SK-N-SH (cell line): ENCODE measurements at regions not wholly inside any gene's neighbourhood (a gene's known extent, or its start where the extent isn't known, plus 50 kb on each side); places are given as distances from the start of the nearest gene placed in this dataset.

Experiments used
- CTCF ChIA-PET: fragments of 300-600, 350-600 bp; formaldehyde crosslinking; extraction: SDS; loops from one replicate; lab custom pipeline; 2021; lab: Yijun Ruan, JAX
- POLR2A ChIA-PET: fragments of 350-600 bp; sonication (Branson Sonifier 250); formaldehyde crosslinking; extraction: SDS; loops from one replicate; lab custom pipeline; 2020; ENCODE audit warnings: antibody characterized with exemption, inconsistent platforms; lab: Yijun Ruan, JAX
- DNase-seq: peaks from one replicate; pipeline ENCODE4 v3.0.0; 2012
- H2AFZ ChIP-seq: fragments of 200-600 bp; sonication (generic); 2 replicates; pipeline ENCODE4 v1.8.1; 2016; ENCODE audit warnings: antibody characterized with exemption, mild to moderate bottlenecking, low read depth
- H3F3A ChIP-seq: fragments of 200-600 bp; sonication (generic); replicated peaks from 2 replicates; pipeline ENCODE3; 2016; ENCODE audit warnings: antibody characterized with exemption, mild to moderate bottlenecking; ENCODE audit not compliant: insufficient read depth
- H3K27ac ChIP-seq, 2 experiments: fragments of 200-500 bp in 1 of 2; fragments of 200-600 bp in 1 of 2; sonication (Bioruptor generic) in 1 of 2; sonication (generic), shearing (Covaris generic) in 1 of 2; 2 replicates each; pipeline versions ENCODE4 v1.5.1 to v1.6.1; 2014 to 2016; ENCODE audit warnings: low read depth in 2 of 2, inconsistent platforms in 1 of 2, low read length in 1 of 2, mild to moderate bottlenecking in 1 of 2, mixed read lengths in 1 of 2
- H3K27me3 ChIP-seq: fragments of 200-600 bp; sonication (generic), shearing (Covaris generic); 2 replicates; pipeline ENCODE4 v1.6.1; 2016; ENCODE audit warnings: mixed run types; ENCODE audit not compliant: insufficient read depth
- H3K36me3 ChIP-seq, 2 experiments: fragments of 200-500 bp in 1 of 2; fragments of 200-600 bp in 1 of 2; sonication (Bioruptor generic) in 1 of 2; sonication (generic) in 1 of 2; replicated peaks in 1 of 2; 2 replicates each; pipeline versions ENCODE3 to v1.5.1; 2014 to 2016; ENCODE audit warnings: low read length in 1 of 2, mild to moderate bottlenecking in 1 of 2; ENCODE audit not compliant: insufficient read depth in 2 of 2, control insufficient read depth in 1 of 2
- H3K4me1 ChIP-seq, 2 experiments: fragments of 200-500 bp in 1 of 2; fragments of 200-600 bp in 1 of 2; sonication (Bioruptor generic) in 1 of 2; sonication (generic), shearing (Covaris generic) in 1 of 2; 2 replicates each; pipeline versions ENCODE4 v1.5.1 to v1.6.1; 2014 to 2016; ENCODE audit warnings: low read depth in 1 of 2, low read length in 1 of 2, mixed run types in 1 of 2; ENCODE audit not compliant: insufficient read depth in 2 of 2, control insufficient read depth in 1 of 2
- H3K4me2 ChIP-seq: fragments of 200-600 bp; sonication (generic), shearing (Covaris generic); 2 replicates; pipeline ENCODE4 v1.6.1; 2017; ENCODE audit warnings: mixed run types
- H3K4me3 ChIP-seq, 2 experiments: fragments of 200-500 bp in 1 of 2; fragments of 200-600 bp in 1 of 2; sonication (Bioruptor generic) in 1 of 2; sonication (generic), shearing (Covaris generic) in 1 of 2; 2 replicates each; pipeline versions ENCODE4 v1.5.1 to v1.8.1; 2014 to 2016; ENCODE audit warnings: low read depth in 2 of 2, inconsistent platforms in 1 of 2, low read length in 1 of 2, mild to moderate bottlenecking in 1 of 2, mixed read lengths in 1 of 2, moderate library complexity in 1 of 2
- H3K79me2 ChIP-seq: fragments of 200-600 bp; sonication (generic); 2 replicates; pipeline ENCODE4 v1.8.1; 2017; ENCODE audit warnings: mild to moderate bottlenecking; ENCODE audit not compliant: insufficient read depth
- H3K9ac ChIP-seq: fragments of 200-600 bp; sonication (generic); 2 replicates; pipeline ENCODE4 v1.6.1; 2017; ENCODE audit warnings: mixed run types
- H3K9me2 ChIP-seq: fragments of 200-600 bp; sonication (generic); 2 replicates; pipeline ENCODE4 v1.6.1; 2017; ENCODE audit warnings: mixed run types
- H3K9me3 ChIP-seq: fragments of 200-600 bp; sonication (generic); 2 replicates; pipeline ENCODE4 v1.6.1; 2017; ENCODE audit warnings: mixed run types, mild to moderate bottlenecking, moderate library complexity
- H4K20me1 ChIP-seq: fragments of 200-600 bp; sonication (generic); 2 replicates; pipeline ENCODE4 v1.6.1; 2017; ENCODE audit warnings: mild to moderate bottlenecking, mixed run types; ENCODE audit not compliant: insufficient read depth
- ELF1 ChIP-seq: IDR thresholded peaks from 2 replicates; pipeline ENCODE4 v1.4.0; 2012
- EP300 ChIP-seq, 2 experiments: IDR thresholded peaks; 2 replicates each; pipeline versions ENCODE4 v1.4.0 to v1.6.1; 2012; ENCODE audit warnings: borderline replicate concordance in 1 of 2, low read depth in 1 of 2, low read length in 1 of 2
- FOXJ3 ChIP-seq: sonication (generic); formaldehyde crosslinking; IDR thresholded peaks from 2 replicates; pipeline ENCODE4 v1.5.1; 2020; ENCODE audit warnings: mild to moderate bottlenecking, missing genetic modification reagents
- FOXM1 ChIP-seq: IDR thresholded peaks from 2 replicates; pipeline ENCODE4 v1.4.0; 2012; ENCODE audit warnings: low read depth, mild to moderate bottlenecking
- GABPA ChIP-seq: IDR thresholded peaks from 2 replicates; pipeline ENCODE4 v1.4.0; 2012; ENCODE audit warnings: low read depth, mild to moderate bottlenecking
- IRF3 ChIP-seq: fragments of 150-350 bp; IDR thresholded peaks from 2 replicates; pipeline ENCODE4 v1.6.1; 2016; ENCODE audit warnings: mild to moderate bottlenecking, low read depth, low read length
- JUND ChIP-seq: IDR thresholded peaks from 2 replicates; pipeline ENCODE4 v1.4.0; 2012
- MXI1 ChIP-seq: IDR thresholded peaks from 2 replicates; pipeline ENCODE4 v1.6.1; 2012; ENCODE audit warnings: mild to moderate bottlenecking, low read depth, low read length, improper control_type of control experiment
- NRF1 ChIP-seq: IDR thresholded peaks from 2 replicates; pipeline ENCODE4 v1.6.1; 2012; ENCODE audit warnings: low read depth, mild to moderate bottlenecking, low read length
- PBX3 ChIP-seq: IDR thresholded peaks from 2 replicates; pipeline ENCODE4; 2012
- RAD21 ChIP-seq: IDR thresholded peaks from 2 replicates; pipeline ENCODE4 v1.6.1; 2012; ENCODE audit warnings: mild to moderate bottlenecking, low read length
- RXRA ChIP-seq: IDR thresholded peaks from 2 replicates; pipeline ENCODE4 v1.4.0; 2012; ENCODE audit warnings: low read depth, mild to moderate bottlenecking, borderline replicate concordance
- SIN3A ChIP-seq: IDR thresholded peaks from 2 replicates; pipeline ENCODE4 v1.6.1; 2012; ENCODE audit warnings: low read depth, mild to moderate bottlenecking, low read length, moderate library complexity, borderline replicate concordance
- SMC3 ChIP-seq: IDR thresholded peaks from 2 replicates; pipeline ENCODE4 v1.6.1; 2012; ENCODE audit warnings: low read depth, low read length, improper control_type of control experiment
- TAF1 ChIP-seq: IDR thresholded peaks from 2 replicates; pipeline ENCODE4 v1.6.1; 2012; ENCODE audit warnings: low read depth, mild to moderate bottlenecking, low read length, moderate library complexity, borderline replicate concordance
- USF1 ChIP-seq: IDR thresholded peaks from 2 replicates; pipeline ENCODE4 v1.4.0; 2012; ENCODE audit warnings: low read depth, borderline replicate concordance
- YY1 ChIP-seq: IDR thresholded peaks from 2 replicates; pipeline ENCODE4 v1.4.0; 2012; ENCODE audit warnings: low read depth, mild to moderate bottlenecking
- WGBS: methylation state at CpG from one replicate; pipeline ENCODE4 v1.1.6; 2017; ENCODE audit warnings: low lambda C conversion rate; 5-methylcytosine and 5-hydroxymethylcytosine counted together

GRCh38 chr6:141017941-141018340 lies 1114.8 kb upstream of the GJE1 start:
- 12% methylated on average over 5 of the region's 5 CpGs for WGBS
- CTCF ChIA-PET: no interaction called here
- DNase-seq: no peak
- H3K4me1 ChIP-seq: no peaks in the 10 kb centered on the region
- TF ChIP-seq TAF1 (no peak), SMC3 (no peak), ELF1 (no peak), EP300 (IDR thresholded peaks at IDR 0.05; ENCODE audit: borderline replicate concordance in 1 of 2, low read depth in 1 of 2, low read length in 1 of 2) (no peak), NRF1 (no peak), JUND (no peak), FOXJ3 (no peak)
- TF ChIP-seq, all 33 proteins: peak for 0
- H3K27ac ChIP-seq: no peak overlapping the region
- no peaks in the 10 kb centered on the region for H3K79me2 ChIP-seq
- H2AFZ ChIP-seq: peak overlapping the region; percentile 71; the same call in 1 of the 2 replicates
- POLR2A ChIA-PET: no interaction called here
- no peaks in the 10 kb centered on the region for H3K9me2 ChIP-seq
- no peak overlapping the region for H3K4me3 ChIP-seq
- no peak overlapping the region for H3K9ac ChIP-seq
- peaks cover 3% of the 10 kb centered on the region; the same call in 1 of the 2 replicates for H3K9me3 ChIP-seq
- H4K20me1 ChIP-seq: no peaks in the 10 kb centered on the region
- H3K27me3 ChIP-seq: no peaks in the 10 kb centered on the region
- H3K36me3 ChIP-seq: no peaks in the 10 kb centered on the region
- no peak overlapping the region for H3K4me2 ChIP-seq
- H3F3A ChIP-seq: no peaks in the 10 kb centered on the region

GRCh38 chr6:141000917-141001316 lies 1131.8 kb upstream of the GJE1 start:
- Histone ChIP-seq H3K4me3 (no peak overlapping the region), H3K27ac (no peak overlapping the region), H3K4me2 (no peak overlapping the region), H3K79me2 (no peaks in the 10 kb centered on the region), H3K36me3 (no peaks in the 10 kb centered on the region), H3K27me3 (no peaks in the 10 kb centered on the region), H4K20me1 (no peaks in the 10 kb centered on the region)
- WGBS: 11% methylated on average over 2 of the region's 2 CpGs
- CTCF ChIA-PET: no interaction called here
- POLR2A ChIA-PET: no interaction called here
- no peak for TF ChIP-seq JUND
- TF ChIP-seq, all 33 proteins: peak for 0
- DNase-seq: no peak
- no peaks in the 10 kb centered on the region for H3K4me1 ChIP-seq
- no peak overlapping the region for H3K9ac ChIP-seq
- no peak overlapping the region for H2AFZ ChIP-seq
- peaks cover 6% of the 10 kb centered on the region; the same call in 1 of the 2 replicates for H3K9me3 ChIP-seq
- no peaks in the 10 kb centered on the region for H3K9me2 ChIP-seq
- no peaks in the 10 kb centered on the region for H3F3A ChIP-seq

GRCh38 chr6:140993515-140993914 lies 1139.2 kb upstream of the GJE1 start:
- 6% methylated on average over 1 of the region's 1 CpG for WGBS
- no peaks in the 10 kb centered on the region for H4K20me1 ChIP-seq
- H3K4me1 ChIP-seq: no peaks in the 10 kb centered on the region
- H3K4me2 ChIP-seq: no peak overlapping the region
- no peak for DNase-seq
- ChIA-PET POLR2A (no interaction called here), CTCF (no interaction called here)
- no peak overlapping the region for H2AFZ ChIP-seq
- no peak overlapping the region for H3K4me3 ChIP-seq
- H3K9me3 ChIP-seq: 0 out of 2 replicates have a peak, but pooled peaks cover 6% of the 10 kb centered on the region
- no peaks in the 10 kb centered on the region for H3F3A ChIP-seq
- H3K9ac ChIP-seq: no peak overlapping the region
- H3K9me2 ChIP-seq: 0 out of 2 replicates have a peak, but pooled peaks cover 7% of the 10 kb centered on the region
- H3K27me3 ChIP-seq: no peaks in the 10 kb centered on the region
- no peaks in the 10 kb centered on the region for H3K36me3 ChIP-seq
- H3K27ac ChIP-seq: no peak overlapping the region
- TF ChIP-seq FOXJ3: no peak
- no peak for TF ChIP-seq RAD21
- no peak for TF ChIP-seq NRF1
- no peak for TF ChIP-seq GABPA
- no peak for TF ChIP-seq MXI1
- no peak for TF ChIP-seq FOXM1
- no peak for TF ChIP-seq YY1
- TF ChIP-seq SIN3A: no peak
- no peak for TF ChIP-seq PBX3
- TF ChIP-seq IRF3: no peak
- no peak for TF ChIP-seq RXRA
- no peak for TF ChIP-seq USF1
- no peaks in the 10 kb centered on the region for H3K79me2 ChIP-seq
